HFFc6 (cell line): ENCODE measurements at regions not wholly inside any gene's neighbourhood (a gene's known extent, or its start where the extent isn't known, plus 50 kb on each side); places are given as distances from the start of the nearest gene placed in this dataset.

ENCODE experiments used
- DNase-seq: peaks from one replicate; pipeline ENCODE4 v3.0.0-alpha.2; 2018
- H3K27ac Mint-ChIP-seq: 2 replicates; pipeline ENCODE4 v1.8.0; 2020; ENCODE audit warnings: mild to moderate bottlenecking, mixed read lengths
- H3K27me3 Mint-ChIP-seq: 2 replicates; pipeline ENCODE4 v1.8.0; 2021; ENCODE audit warnings: mild to moderate bottlenecking, moderate library complexity, mixed read lengths; ENCODE audit not compliant: insufficient read depth
- H3K36me3 Mint-ChIP-seq: 2 replicates; pipeline ENCODE4 v1.8.0; 2021; ENCODE audit warnings: low read depth, mixed read lengths
- H3K4me1 Mint-ChIP-seq: 2 replicates; pipeline ENCODE4 v1.8.0; 2020; ENCODE audit warnings: low read depth, mixed read lengths
- H3K4me3 Mint-ChIP-seq: 2 replicates; pipeline ENCODE4 v1.8.0; 2020; ENCODE audit warnings: mild to moderate bottlenecking, moderate library complexity, mixed read lengths
- H3K9me3 Mint-ChIP-seq: 2 replicates; pipeline ENCODE4 v1.8.0; 2020; ENCODE audit warnings: mild to moderate bottlenecking, mixed read lengths
- CTCF ChIP-seq: fragments of 200-600 bp; sonication (generic); IDR thresholded peaks from 2 replicates; pipeline ENCODE4 v1.5.0; 2021; ENCODE audit warnings: antibody characterized with exemption, mild to moderate bottlenecking

- H3K27ac Mint-ChIP-seq = no peak overlapping the region
- no peak overlapping the region for H3K4me3 Mint-ChIP-seq
- H3K4me1 Mint-ChIP-seq = peaks cover 17% of the 10 kb centered on the region
- TF ChIP-seq CTCF = no peak
- no peaks in the 10 kb centered on the region; the same call in 1 of the 2 replicates for H3K36me3 Mint-ChIP-seq
- DNase-seq = no peak
- H3K9me3 Mint-ChIP-seq = no peaks in the 10 kb centered on the region; the same call in 1 of the 2 replicates
- H3K27me3 Mint-ChIP-seq = no peaks in the 10 kb centered on the region
These were observed 331.0 kb upstream of the ZP4 start for GRCh38 chr1:238221738-238222137.

- no peak for DNase-seq
- Mint-ChIP-seq H3K4me1 (no peaks in the 10 kb centered on the region), H3K9me3 (no peaks in the 10 kb centered on the region), H3K36me3 (no peaks in the 10 kb centered on the region), H3K27ac (no peak overlapping the region), H3K4me3 (no peak overlapping the region), H3K27me3 (no peaks in the 10 kb centered on the region)
- TF ChIP-seq CTCF = no peak
These were observed 323.7 kb upstream of the ZP4 start for GRCh38 chr1:238214449-238214848.

GRCh38 chr1:238205045-238205662 is 314.4 kb upstream of the ZP4 start:
- H3K4me3 Mint-ChIP-seq = no peak overlapping the region
- H3K27me3 Mint-ChIP-seq = no peaks in the 10 kb centered on the region
- TF ChIP-seq CTCF = no peak
- H3K4me1 Mint-ChIP-seq = no peaks in the 10 kb centered on the region
- no peak overlapping the region for H3K27ac Mint-ChIP-seq
- no peak for DNase-seq
- H3K36me3 Mint-ChIP-seq = no peaks in the 10 kb centered on the region; the same call in 1 of the 2 replicates
- H3K9me3 Mint-ChIP-seq = no peaks in the 10 kb centered on the region; the same call in 1 of the 2 replicates

GRCh38 chr1:238201992-238202391 is 311.3 kb upstream of the ZP4 start:
- H3K9me3 Mint-ChIP-seq = no peaks in the 10 kb centered on the region
- H3K27me3 Mint-ChIP-seq = no peaks in the 10 kb centered on the region
- TF ChIP-seq CTCF = no peak
- DNase-seq = no peak
- H3K36me3 Mint-ChIP-seq = no peaks in the 10 kb centered on the region
- no peak overlapping the region for H3K4me3 Mint-ChIP-seq
- H3K4me1 Mint-ChIP-seq = no peaks in the 10 kb centered on the region
- H3K27ac Mint-ChIP-seq = no peak overlapping the region

- no peak for TF ChIP-seq CTCF
- Mint-ChIP-seq H3K36me3 (no peaks in the 10 kb centered on the region), H3K27me3 (no peaks in the 10 kb centered on the region), H3K4me1 (peaks cover 7% of the 10 kb centered on the region), H3K4me3 (no peak overlapping the region), H3K9me3 (no peaks in the 10 kb centered on the region), H3K27ac (no peak overlapping the region)
- no peak for DNase-seq
These were observed 308.6 kb upstream of the ZP4 start for GRCh38 chr1:238199325-238199724.
